HEK293 (cell line): ENCODE measurements at regions not wholly inside any gene's neighbourhood (a gene's known extent, or its start where the extent isn't known, plus 50 kb on each side); places are given as distances from the start of the nearest gene placed in this dataset.

Source experiments
- CTCF ChIP-seq: fragments of 450-650 bp; formaldehyde crosslinking; IDR thresholded peaks from 2 replicates; pipeline ENCODE4 v1.5.1; 2016; ENCODE audit warnings: missing biosample characterization, missing genetic modification characterization
- PRDM4 ChIP-seq: fragments of 450-650 bp; formaldehyde crosslinking; IDR thresholded peaks from 2 replicates; pipeline ENCODE4 v1.5.1; 2017; ENCODE audit warnings: missing biosample characterization, missing genetic modification characterization
- REST ChIP-seq: fragments of 450-650 bp; formaldehyde crosslinking; IDR thresholded peaks from 2 replicates; pipeline ENCODE4 v1.5.1; 2016; ENCODE audit warnings: missing biosample characterization, missing genetic modification characterization
- TCF7L2 ChIP-seq: IDR thresholded peaks from 2 replicates; pipeline ENCODE4 v1.6.1; 2011; ENCODE audit warnings: low read depth, mild to moderate bottlenecking, inconsistent platforms, low read length, moderate library complexity, borderline replicate concordance
- ZNF121 ChIP-seq: fragments of 450-650 bp; formaldehyde crosslinking; IDR thresholded peaks from 2 replicates; pipeline ENCODE4 v1.5.1; 2016; ENCODE audit warnings: missing biosample characterization, missing genetic modification characterization
- ZNF138 ChIP-seq: fragments of 450-650 bp; formaldehyde crosslinking; IDR thresholded peaks from 2 replicates; pipeline ENCODE4 v1.5.1; 2016; ENCODE audit warnings: missing biosample characterization, missing genetic modification characterization, borderline replicate concordance
- ZNF16 ChIP-seq: fragments of 450-650 bp; formaldehyde crosslinking; IDR thresholded peaks from 2 replicates; pipeline ENCODE4 v1.5.1; 2016; ENCODE audit warnings: low read depth, missing biosample characterization, missing genetic modification characterization
- ZNF350 ChIP-seq: fragments of 450-650 bp; formaldehyde crosslinking; IDR thresholded peaks from 2 replicates; pipeline ENCODE4 v1.5.0; 2017; ENCODE audit warnings: missing biosample characterization, mild to moderate bottlenecking, missing genetic modification characterization
- ZNF529 ChIP-seq: fragments of 450-650 bp; formaldehyde crosslinking; IDR thresholded peaks from 2 replicates; pipeline ENCODE4 v1.5.1; 2017; ENCODE audit warnings: missing genetic modification characterization, missing biosample characterization; ENCODE audit not compliant: insufficient replicate concordance
- ZNF558 ChIP-seq: fragments of 450-650 bp; formaldehyde crosslinking; IDR thresholded peaks from 2 replicates; pipeline ENCODE4 v1.5.1; 2016; ENCODE audit warnings: missing biosample characterization, missing genetic modification characterization
- ZNF623 ChIP-seq: fragments of 450-650 bp; formaldehyde crosslinking; IDR thresholded peaks from 2 replicates; pipeline ENCODE4 v1.5.1; 2016; ENCODE audit warnings: missing biosample characterization, missing genetic modification characterization
- ZNF677 ChIP-seq: fragments of 450-650 bp; IDR thresholded peaks from 2 replicates; pipeline ENCODE4 v1.5.0; 2018; ENCODE audit warnings: missing biosample characterization, mild to moderate bottlenecking, missing genetic modification characterization, moderate library complexity
- ZNF692 ChIP-seq: fragments of 450-650 bp; formaldehyde crosslinking; IDR thresholded peaks from 2 replicates; pipeline ENCODE4 v1.5.1; 2016; ENCODE audit warnings: missing biosample characterization, missing genetic modification characterization
- ZNF707 ChIP-seq: fragments of 450-650 bp; formaldehyde crosslinking; IDR thresholded peaks from 2 replicates; pipeline ENCODE4 v1.5.1; 2016; ENCODE audit warnings: missing biosample characterization, missing genetic modification characterization

GRCh38 chr17:34204402-34204801 lies 50.7 kb upstream of the CCL2 start:
- no peak for TF ChIP-seq ZNF529 (tag by site-specific recombination)
- no peak for TF ChIP-seq ZNF677
- no peak for TF ChIP-seq REST
- TF ChIP-seq ZNF623 (tag by site-specific recombination), result no peak
- TF ChIP-seq ZNF16 (tag by site-specific recombination), result no peak
- no peak for TF ChIP-seq ZNF707 (tag by site-specific recombination)
- TF ChIP-seq ZNF121 (tag by site-specific recombination), result no peak
- TF ChIP-seq ZNF350 (tag by site-specific recombination), result no peak
- no peak for TF ChIP-seq ZNF692 (tag by site-specific recombination)
- no peak for TF ChIP-seq CTCF (tag by site-specific recombination)
- no peak for TF ChIP-seq TCF7L2
- TF ChIP-seq ZNF558 (tag by site-specific recombination), result no peak
- no peak for TF ChIP-seq PRDM4 (tag by site-specific recombination)
- no peak for TF ChIP-seq ZNF138
